Small intestine (tissue), 7 donors: ENCODE measurements at regions not wholly inside any gene's neighbourhood (a gene's known extent, or its start where the extent isn't known, plus 50 kb on each side); places are given as distances from the start of the nearest gene placed in this dataset.

Experiments used
- DNase-seq, 2 donors: peaks; one replicate each; pipeline versions ENCODE4 v3.0.0 to v3.0.0-alpha.2; 2013
- FAIRE-seq: peaks from 2 replicates; lab custom pipeline; 2012; peaks lifted over from hg19 to GRCh38; lab: Jason Lieb, UNC
- H3K27ac ChIP-seq, 3 donors: one replicate each; pipeline ENCODE4 v1.5.1; 2013; ENCODE audit warnings: low read length in 2 of 3, mild to moderate bottlenecking in 2 of 3, control low read depth in 1 of 3, inconsistent platforms in 1 of 3, low read depth in 1 of 3, moderate library complexity in 1 of 3
- H3K27me3 ChIP-seq, 3 donors: one replicate each; pipeline ENCODE4 v1.6.1; 2013; ENCODE audit warnings: low read length in 3 of 3, inconsistent platforms in 1 of 3; ENCODE audit not compliant: control insufficient read depth in 3 of 3, insufficient read depth in 3 of 3
- H3K36me3 ChIP-seq, 3 donors: one replicate each; pipeline ENCODE4 v1.6.1; 2013; ENCODE audit warnings: low read length in 3 of 3, inconsistent platforms in 1 of 3, low read depth in 1 of 3, mild to moderate bottlenecking in 1 of 3, moderate library complexity in 1 of 3; ENCODE audit not compliant: control insufficient read depth in 3 of 3, insufficient read depth in 2 of 3
- H3K4me1 ChIP-seq, 3 donors: one replicate each; pipeline ENCODE4 v1.6.1; 2013; ENCODE audit warnings: low read length in 2 of 3, inconsistent platforms in 1 of 3, low read depth in 1 of 3, mild to moderate bottlenecking in 1 of 3, moderate library complexity in 1 of 3; ENCODE audit not compliant: control insufficient read depth in 3 of 3, insufficient read depth in 2 of 3
- H3K4me3 ChIP-seq, 3 donors: one replicate each; pipeline ENCODE4 v1.5.1; 2013; ENCODE audit warnings: low read length in 3 of 3, control low read depth in 1 of 3, inconsistent platforms in 1 of 3, low read depth in 1 of 3, mild to moderate bottlenecking in 1 of 3, moderate library complexity in 1 of 3
- H3K9me3 ChIP-seq, 2 donors: one replicate each; pipeline ENCODE4 v1.6.1; 2013; ENCODE audit warnings: low read depth in 1 of 2, low read length in 1 of 2; ENCODE audit not compliant: control insufficient read depth in 2 of 2, insufficient read depth in 1 of 2
- WGBS, 3 donors: extraction: QIAGEN DNeasy Blood & Tissue Kit; methylation state at CpG; one replicate each; pipeline ENCODE4 v1.1.7; 2013; 5-methylcytosine and 5-hydroxymethylcytosine counted together
- donor health status: healthy with polysubstance abuse.
- donor health status: control.
- donor health status: control.
- donor health status: Bipolar disorder and iron deficiency.
- donor health status: healthy.

DNA sequence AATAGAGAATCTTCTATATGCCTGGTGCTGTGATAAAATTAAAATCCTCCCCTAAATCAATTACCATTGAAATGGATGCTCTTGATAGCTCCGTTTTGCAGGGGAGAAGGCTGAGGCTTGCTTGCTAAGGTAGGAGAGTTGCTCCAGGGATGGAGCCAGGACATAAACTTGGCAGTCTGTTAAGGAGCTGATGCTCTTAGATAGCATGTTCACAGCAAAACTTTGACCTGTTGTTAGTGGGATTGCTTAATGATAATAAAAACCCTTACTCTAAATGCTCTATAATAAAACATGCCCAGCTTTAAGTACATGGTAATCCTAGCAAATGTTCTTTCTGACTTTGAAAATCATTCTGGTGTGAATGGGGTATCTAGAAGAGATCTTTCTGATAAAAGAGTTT is 228.4 kb upstream of the JAG1 start:
- Histone ChIP-seq H3K9me3 (peaks cover 0 to 5% of the 10 kb centered on the region in 2 donors), H3K36me3 (no peaks in the 10 kb centered on the region), H3K4me1 (peaks cover 0 to 3% (median 0%) of the 10 kb centered on the region in 3 donors), H3K27me3 (no peaks in the 10 kb centered on the region), H3K27ac (no peak overlapping the region), H3K4me3 (no peak overlapping the region)
- WGBS, 3 donors, result 45 to 72% (median 48%) methylated on average over 1 of the region's 1 CpG
- FAIRE-seq (no peak), DNase-seq (peak in 1 of 2 donors; percentile 76)

DNA sequence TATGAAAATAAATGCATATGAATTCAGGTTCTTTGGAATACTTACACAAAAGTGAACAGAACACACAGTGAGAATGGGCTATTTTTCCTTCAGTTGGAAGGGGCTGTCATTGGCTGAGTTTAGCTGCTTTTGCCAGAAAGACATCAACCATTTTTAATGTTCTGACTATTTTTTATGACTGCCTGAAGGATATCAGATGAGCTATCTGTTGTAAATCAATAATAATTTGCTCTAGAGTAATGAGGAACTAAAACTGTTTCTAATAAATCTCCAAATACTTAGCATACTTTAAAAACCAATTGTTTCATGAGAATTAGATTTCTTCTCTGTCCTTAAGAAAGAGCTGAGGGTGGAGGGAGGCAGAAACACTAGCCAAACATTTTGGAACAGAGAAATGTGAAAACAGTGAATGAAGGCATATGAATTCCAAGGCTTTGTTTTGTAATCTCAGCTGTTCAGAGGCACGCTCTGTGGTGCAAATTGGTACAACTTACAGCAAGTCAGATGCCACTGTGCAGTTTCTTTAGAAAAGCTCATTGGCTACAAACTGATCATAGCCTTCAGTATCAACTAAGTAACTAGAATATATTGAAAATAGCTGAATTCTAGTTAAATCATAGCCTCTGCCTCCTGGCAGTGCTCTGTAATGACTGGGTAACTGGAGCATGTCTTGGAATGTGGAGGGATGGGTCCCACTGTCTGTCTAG is 228.9 kb upstream of the JAG1 start:
- Histone ChIP-seq H3K4me1 (peaks cover 0 to 3% (median 0%) of the 10 kb centered on the region in 3 donors), H3K36me3 (no peaks in the 10 kb centered on the region), H3K4me3 (no peak overlapping the region), H3K9me3 (peaks cover 0 to 5% of the 10 kb centered on the region in 2 donors), H3K27me3 (no peaks in the 10 kb centered on the region), H3K27ac (no peak overlapping the region)
- 59 to 85% (median 59%) methylated on average over 1 of the region's 1 CpG for WGBS, 3 donors
- DNase-seq (no peak), FAIRE-seq (no peak)

DNA sequence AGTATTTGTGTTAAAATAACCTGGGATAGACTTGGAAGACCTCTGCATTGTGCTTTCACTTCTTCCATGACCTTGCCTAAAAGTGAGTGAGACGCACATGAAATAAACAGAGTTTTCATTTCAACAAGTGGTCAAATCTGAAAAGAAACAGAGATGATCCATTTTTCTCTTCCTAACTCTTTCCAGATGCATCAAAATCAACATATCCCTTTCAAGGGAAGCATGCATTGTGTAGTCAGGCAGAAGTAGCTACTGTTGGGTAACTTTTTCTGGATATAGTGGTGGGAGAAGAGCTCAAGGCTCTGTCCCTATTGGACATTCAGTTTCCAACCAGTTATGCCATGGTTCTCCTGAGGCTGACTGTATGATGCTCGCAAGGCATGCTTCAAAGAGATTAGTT is 233.0 kb upstream of the JAG1 start:
- Histone ChIP-seq H3K27ac (no peak overlapping the region), H3K4me3 (no peak overlapping the region), H3K36me3 (no peaks in the 10 kb centered on the region), H3K4me1 (peaks cover 0 to under 1% (median 0%) of the 10 kb centered on the region in 3 donors), H3K9me3 (peaks cover 0 to 4% of the 10 kb centered on the region in 2 donors), H3K27me3 (no peaks in the 10 kb centered on the region)
- FAIRE-seq (no peak), DNase-seq (no peak)
- 81 to 93% (median 87%) methylated on average over 2 of the region's 2 CpGs for WGBS, 3 donors

DNA sequence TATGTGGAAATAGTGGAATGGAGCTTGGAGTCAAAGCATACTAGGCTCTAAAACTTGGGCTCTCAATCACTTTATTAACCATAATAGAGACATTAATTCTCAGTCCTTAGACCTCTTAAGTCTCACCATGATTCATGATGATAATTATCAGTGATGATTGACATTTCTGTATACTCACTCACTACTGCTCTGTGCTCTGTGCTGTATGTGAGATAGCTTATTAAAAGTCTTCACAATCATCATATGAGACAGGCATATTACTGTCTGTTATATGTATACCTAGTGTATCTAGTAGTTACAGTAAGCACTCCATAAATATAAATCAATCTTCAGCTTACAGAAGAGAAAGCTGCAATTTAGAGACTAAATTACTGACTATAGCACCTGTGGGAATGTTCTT is 236.0 kb upstream of the JAG1 start:
- no peaks in the 10 kb centered on the region for H3K36me3 ChIP-seq
- H3K9me3 ChIP-seq, result peaks cover 0 to 3% of the 10 kb centered on the region in 2 donors
- FAIRE-seq, result no peak
- no peak overlapping the region for H3K4me3 ChIP-seq
- H3K27ac ChIP-seq, result no peak overlapping the region
- DNase-seq, result no peak
- no peaks in the 10 kb centered on the region for H3K27me3 ChIP-seq
- no peaks in the 10 kb centered on the region for H3K4me1 ChIP-seq

DNA sequence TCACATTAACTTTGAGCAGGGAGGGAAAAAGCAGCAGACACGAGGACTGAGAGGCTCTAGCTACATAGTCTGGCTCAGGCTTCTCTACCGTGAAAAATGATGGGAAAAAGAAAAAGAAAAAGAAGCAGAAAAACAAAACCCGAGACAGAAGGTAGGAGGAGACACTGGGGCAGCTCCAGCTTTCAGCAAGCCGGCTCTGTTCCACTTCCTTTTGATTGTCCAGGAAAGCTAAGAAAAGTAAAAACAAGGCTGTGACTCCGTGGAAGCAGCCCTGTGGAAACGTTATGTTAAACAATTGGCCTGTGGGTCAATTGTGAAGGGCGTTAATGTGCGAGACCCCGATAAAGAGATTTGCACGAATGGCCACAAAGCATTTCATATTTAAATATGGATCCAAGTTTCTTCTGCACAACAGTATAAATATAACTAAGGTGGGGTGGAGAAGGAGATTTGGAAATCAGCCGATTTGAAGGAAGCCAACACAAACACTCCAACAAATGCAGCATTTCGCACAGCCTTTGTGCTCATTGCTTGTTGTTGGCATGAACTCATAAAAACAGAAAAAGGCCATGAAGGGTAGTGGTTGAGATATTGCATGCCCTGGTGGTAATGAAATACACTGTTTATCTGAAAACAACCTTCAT is 236.9 kb upstream of the JAG1 start:
- Histone ChIP-seq H3K4me3 (no peak overlapping the region), H3K4me1 (no peaks in the 10 kb centered on the region), H3K27ac (no peak overlapping the region), H3K36me3 (no peaks in the 10 kb centered on the region), H3K27me3 (no peaks in the 10 kb centered on the region), H3K9me3 (peaks cover 0 to 3% of the 10 kb centered on the region in 2 donors)
- FAIRE-seq (no peak), DNase-seq (no peak)
- 59 to 76% (median 71%) methylated on average over 12 of the region's 12 CpGs for WGBS, 3 donors

DNA sequence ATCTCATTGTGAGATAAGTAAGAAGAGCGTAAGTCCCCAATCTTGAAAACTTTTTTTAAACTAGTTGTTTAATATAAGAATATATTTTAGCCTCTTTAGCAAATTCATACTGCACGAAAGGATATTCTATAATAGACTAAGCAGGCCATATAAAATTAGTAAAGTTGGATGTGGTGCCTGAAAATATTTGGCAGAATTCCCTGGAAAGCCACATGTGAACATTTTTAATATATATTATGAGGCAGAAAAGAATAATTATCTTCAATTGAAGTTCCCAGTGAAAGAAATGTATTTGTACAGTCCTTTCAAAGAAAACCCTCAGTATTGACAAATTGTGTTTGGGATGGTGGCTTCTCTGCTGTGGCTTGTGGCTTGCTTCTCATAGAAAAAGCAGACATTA is 237.5 kb upstream of the JAG1 start:
- no peaks in the 10 kb centered on the region for H3K36me3 ChIP-seq
- H3K4me1 ChIP-seq, result no peaks in the 10 kb centered on the region
- no peak overlapping the region for H3K27ac ChIP-seq
- WGBS, 3 donors, result 81 to 92% (median 84%) methylated on average over 2 of the region's 2 CpGs
- FAIRE-seq (no peak), DNase-seq (no peak)
- H3K4me3 ChIP-seq, result no peak overlapping the region
- no peaks in the 10 kb centered on the region for H3K27me3 ChIP-seq
- peaks cover 0 to 3% of the 10 kb centered on the region in 2 donors for H3K9me3 ChIP-seq

DNA sequence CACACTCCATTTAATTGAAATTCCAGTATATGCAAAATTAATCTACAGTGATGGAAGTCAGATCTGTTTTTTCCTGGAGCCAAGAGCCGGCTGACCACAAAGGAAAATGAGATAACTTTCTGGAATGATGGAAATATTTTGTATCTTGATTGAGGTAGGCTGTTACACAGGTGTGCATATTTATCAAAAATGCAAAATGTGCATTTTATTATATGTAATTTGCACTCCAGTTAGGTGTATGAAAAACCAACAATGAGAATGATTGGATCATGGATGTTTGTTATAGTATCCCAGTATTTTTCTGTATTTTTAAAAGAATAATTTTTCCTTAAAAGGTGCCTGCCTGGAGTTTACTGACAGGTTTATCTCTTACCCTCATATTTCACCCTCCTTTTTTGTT is 242.0 kb upstream of the JAG1 start:
- no peak for DNase-seq
- no peaks in the 10 kb centered on the region for H3K36me3 ChIP-seq
- no peak for FAIRE-seq

DNA sequence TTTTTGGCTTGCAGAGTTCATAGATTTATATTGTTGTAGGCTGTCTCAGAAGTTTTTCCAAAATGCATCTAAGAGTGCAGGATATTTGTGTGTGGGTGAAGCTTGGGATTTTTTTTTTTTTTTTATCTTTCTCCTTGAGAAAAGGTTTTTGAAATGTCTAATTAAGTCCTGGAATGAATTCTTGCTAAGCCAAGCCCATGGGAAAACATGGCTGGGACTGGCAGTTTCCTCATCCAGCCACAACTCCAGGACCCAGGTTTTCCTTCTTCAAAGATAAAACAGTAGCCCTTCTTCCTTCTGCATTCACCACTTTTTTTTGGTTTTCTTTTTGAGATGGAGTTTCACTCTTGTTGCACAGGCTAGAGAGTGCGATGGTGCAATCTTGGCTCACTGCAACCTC is 242.5 kb upstream of the JAG1 start:
- WGBS, 3 donors, result 93 to 100% (median 94%) methylated on average over 1 of the region's 1 CpG
- H3K4me1 ChIP-seq, result no peaks in the 10 kb centered on the region
- DNase-seq, result no peak
- peaks cover 0 to 3% of the 10 kb centered on the region in 2 donors for H3K9me3 ChIP-seq
- no peaks in the 10 kb centered on the region for H3K27me3 ChIP-seq
- no peaks in the 10 kb centered on the region for H3K36me3 ChIP-seq
- no peak overlapping the region for H3K27ac ChIP-seq
- H3K4me3 ChIP-seq, result no peak overlapping the region
- FAIRE-seq, result no peak

More for the DNA sequence above, 242.0 kb upstream of the JAG1 start:
- 64 to 68% (median 66%) methylated on average over 1 of the region's 1 CpG for WGBS, 3 donors
- no peaks in the 10 kb centered on the region for H3K27me3 ChIP-seq
- H3K9me3 ChIP-seq, result peaks cover 0 to 3% of the 10 kb centered on the region in 2 donors
- H3K4me1 ChIP-seq, result no peaks in the 10 kb centered on the region
- H3K27ac ChIP-seq, result no peak overlapping the region
- H3K4me3 ChIP-seq, result no peak overlapping the region
